Hepatic stellate cell (primary cell): ENCODE measurements at regions not wholly inside any gene's neighbourhood (a gene's known extent, or its start where the extent isn't known, plus 50 kb on each side); places are given as distances from the start of the nearest gene placed in this dataset.

ENCODE experiments used
- DNase-seq: peaks from one replicate; pipeline ENCODE4 v3.0.0; 2011; ENCODE audit warnings: low spot score

GRCh38 chr6:81238390-81238789 is 514.1 kb downstream of the TENT5A start:
- no peak for DNase-seq

DNA sequence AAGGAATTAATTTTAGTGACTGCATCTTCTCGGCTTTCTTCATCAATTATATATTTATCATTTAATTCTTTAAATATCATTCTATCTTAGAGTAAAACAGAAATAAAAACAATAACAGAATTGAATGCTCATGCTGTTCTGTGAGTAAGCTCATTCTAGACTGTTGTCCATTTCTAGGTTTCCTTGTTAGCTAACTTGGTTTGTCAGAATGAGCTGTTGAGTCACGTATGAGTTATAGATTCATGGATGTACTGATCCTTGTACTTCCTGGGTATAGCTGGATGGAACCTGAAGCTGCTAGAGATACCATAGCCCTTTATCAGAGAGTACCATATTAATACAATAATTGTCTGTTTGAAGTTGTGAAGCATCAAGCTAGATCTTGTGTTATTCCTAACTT is 515.3 kb downstream of the TENT5A start:
- no peak for DNase-seq

DNA sequence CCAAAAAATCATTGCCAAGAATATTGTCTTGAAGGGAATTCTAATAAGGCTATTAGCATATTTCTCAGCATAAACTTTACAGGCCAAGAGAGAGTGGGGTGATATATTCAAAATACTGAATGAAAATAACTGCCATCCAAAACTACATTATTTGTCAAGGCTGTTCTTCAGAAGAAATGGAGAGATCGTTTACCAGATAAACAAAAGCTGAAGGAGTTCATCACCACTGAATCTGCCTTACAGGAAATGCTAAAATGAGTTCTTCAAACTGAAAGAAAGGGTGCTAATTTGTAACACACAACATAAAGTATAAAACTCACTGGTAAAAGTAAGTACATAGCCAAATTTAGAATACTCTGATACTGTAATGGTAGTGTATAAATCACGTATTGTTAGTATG is 517.0 kb downstream of the TENT5A start:
- no peak for DNase-seq

- DNase-seq: no peak
Observed at GRCh38 chr6:81233990-81234389, 518.5 kb downstream of the TENT5A start.

GRCh38 chr6:81228912-81229555 is 523.4 kb downstream of the TENT5A start:
- peak; percentile 30 for DNase-seq

- DNase-seq: no peak
Observed at GRCh38 chr6:81226957-81227356, 525.5 kb downstream of the TENT5A start.

DNA sequence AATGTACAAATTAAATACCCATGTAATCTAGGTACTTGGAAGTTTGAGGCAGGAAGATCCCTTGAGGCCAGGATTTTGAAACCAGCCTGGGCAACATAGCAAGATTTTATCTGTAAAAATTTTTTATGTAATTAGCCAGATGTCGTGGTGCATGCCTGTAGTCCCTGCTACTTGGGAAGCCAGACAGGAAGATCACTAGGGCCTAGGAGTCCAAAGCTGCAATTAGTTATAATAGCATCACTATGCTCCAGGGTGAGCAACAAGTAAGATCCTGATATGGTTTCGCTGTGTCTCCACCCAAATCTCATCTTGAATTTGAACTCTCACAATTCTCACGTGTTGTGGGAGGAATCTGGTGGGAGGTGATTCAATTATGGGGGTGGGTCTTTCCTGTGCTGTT is 535.8 kb downstream of the TENT5A start:
- DNase-seq: no peak

DNA sequence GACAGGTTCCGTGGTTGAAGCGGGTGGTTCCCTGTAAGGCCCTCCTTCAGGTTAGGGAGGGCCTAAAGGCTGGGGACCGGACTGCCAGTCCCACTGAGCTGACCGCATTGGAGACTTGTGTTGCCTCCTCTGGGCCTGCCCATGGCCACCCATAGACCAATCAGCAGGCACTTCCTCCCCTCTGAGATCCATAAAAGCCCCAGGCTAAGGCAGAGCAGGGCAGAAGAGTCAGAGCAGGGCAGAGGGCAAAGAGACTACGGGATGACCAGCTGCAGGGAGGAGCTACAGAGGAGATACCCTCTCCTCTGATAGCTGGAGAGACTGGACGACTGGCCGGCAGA is 537.4 kb downstream of the TENT5A start:
- DNase-seq: no peak

GRCh38 chr6:81214414-81215091 is 537.9 kb downstream of the TENT5A start:
- DNase-seq: no peak

GRCh38 chr6:81204731-81205130 is 547.8 kb downstream of the TENT5A start:
- DNase-seq: no peak

DNA sequence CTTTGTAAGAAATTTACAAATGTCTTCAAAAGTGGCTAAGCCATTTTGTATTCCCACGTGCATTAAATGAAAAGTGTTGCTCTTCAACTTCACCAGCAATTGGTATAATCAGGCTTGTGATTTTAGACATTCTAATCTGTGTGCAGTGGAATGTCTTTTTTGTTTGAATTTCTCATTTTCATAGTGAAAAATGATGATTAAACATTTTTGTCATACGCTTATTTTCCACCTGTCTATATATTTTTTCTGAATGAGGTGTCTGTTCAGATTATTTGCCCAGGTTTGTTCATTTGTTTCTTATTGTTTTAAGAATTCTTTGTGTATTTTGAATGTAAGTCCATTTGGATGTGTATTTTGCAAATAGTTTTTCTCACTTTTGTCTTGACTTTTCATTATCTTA is 558.1 kb downstream of the TENT5A start:
- DNase-seq: no peak

DNA sequence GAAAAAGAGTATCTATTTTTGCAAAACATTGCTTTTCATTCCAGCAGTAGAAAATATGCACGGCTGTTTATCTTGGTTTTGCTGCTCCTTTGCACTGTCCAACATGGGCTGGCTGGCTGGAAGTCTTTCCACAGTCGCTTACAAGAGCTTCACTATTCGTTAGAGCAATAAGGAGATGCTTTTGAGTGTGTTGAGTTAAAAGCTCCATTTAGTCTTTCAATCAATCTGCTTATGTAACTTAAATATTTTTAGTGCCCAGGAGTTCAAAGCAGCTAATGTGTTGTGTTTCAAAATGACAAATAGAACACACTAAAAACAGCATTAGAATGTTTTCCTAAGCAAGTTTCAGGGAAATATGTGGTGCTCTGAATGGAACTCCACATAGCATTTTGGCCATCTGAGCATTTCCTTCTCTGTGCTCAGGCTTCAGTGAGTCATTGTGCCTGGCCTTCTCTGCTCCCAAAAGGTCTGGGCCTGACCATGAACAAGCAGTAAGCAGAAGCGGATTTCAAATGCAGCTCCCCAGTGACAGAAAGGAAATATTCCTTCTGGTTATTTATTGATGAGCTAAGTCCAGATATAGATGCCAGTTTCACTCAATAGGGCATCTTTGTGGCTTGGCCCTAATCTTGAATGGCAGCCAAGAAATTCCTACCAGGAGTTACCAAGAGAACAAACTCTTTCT is 580.3 kb downstream of the TENT5A start:
- peak; percentile 28 for DNase-seq

GRCh38 chr6:81169166-81169565 is 583.3 kb downstream of the TENT5A start:
- DNase-seq: no peak

DNA sequence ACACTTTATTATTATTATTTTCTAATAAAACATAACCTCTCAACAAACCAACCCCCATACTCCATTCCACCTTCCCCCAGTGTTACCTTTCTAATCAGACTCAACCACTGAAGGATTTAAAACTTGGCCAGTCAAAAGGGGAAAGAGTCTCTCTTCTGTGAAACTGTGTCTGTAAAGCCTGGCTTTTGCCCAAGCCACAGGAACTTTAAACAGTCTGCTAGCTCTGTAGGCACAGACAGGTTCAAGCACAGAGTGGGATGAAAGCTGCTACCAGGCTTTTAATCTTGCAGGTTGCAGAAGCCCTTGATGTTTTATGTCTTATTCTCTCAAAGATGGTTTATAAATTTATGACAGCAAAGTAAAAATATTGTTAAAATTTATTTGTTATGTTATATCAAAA is 585.7 kb downstream of the TENT5A start:
- no peak for DNase-seq

GRCh38 chr6:81158956-81159355 is 593.5 kb downstream of the TENT5A start:
- no peak for DNase-seq

GRCh38 chr6:81148751-81149150 is 603.7 kb downstream of the TENT5A start:
- DNase-seq: no peak

DNA sequence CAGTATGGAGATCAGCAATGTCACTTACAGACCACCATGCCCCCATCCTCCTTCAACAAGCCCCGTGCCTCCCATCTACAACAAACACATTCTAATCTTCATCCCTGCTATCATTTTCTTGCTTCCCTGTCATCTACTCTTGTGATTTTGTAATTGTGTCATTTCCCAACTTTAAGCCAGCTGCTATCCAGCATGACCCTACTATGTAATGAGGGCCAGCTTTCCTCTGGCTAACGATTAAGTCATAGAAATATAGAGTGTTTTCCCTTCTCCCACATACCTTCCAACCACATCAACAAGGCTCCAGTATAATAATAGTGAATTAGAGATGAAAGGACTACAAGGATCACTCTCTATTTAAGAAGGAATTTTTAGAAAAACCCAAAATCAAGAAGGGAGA is 607.0 kb downstream of the TENT5A start:
- DNase-seq: no peak

- no peak for DNase-seq
Observed at GRCh38 chr6:81144346-81144745, 608.1 kb downstream of the TENT5A start.

GRCh38 chr6:81138236-81138635 is 614.2 kb downstream of the TENT5A start:
- DNase-seq: no peak

GRCh38 chr6:81130969-81131368 is 621.5 kb downstream of the TENT5A start:
- no peak for DNase-seq

- DNase-seq: no peak
Observed at GRCh38 chr6:81130061-81130460, 622.4 kb downstream of the TENT5A start.

GRCh38 chr6:81128671-81129070 is 623.8 kb downstream of the TENT5A start:
- DNase-seq: no peak

GRCh38 chr6:81126150-81126549 is 626.3 kb downstream of the TENT5A start:
- no peak for DNase-seq

DNA sequence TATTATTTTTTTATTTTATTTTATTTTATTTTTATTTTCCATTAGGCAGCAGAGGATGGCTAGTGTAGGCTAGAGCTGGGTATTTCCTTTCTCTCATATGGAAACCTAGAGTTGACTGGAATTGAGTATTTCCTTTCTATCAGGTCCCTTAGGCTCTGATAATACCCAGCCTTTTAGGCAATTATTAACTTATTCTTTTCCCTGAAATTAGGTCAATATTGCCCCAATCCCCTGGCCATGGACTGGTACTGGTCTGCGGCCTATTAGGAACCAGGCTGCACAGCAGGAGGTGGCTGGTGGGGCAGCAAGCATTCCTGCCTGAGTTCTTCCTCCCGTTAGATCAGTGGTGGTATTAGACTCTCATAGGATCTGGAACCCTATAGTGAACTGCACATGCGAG is 632.2 kb downstream of the TENT5A start:
- DNase-seq: no peak
